ENCODE measurements at regions not wholly inside any gene's neighbourhood (a gene's known extent, or its start where the extent isn't known, plus 50 kb on each side); places are given as distances from the start of the nearest gene placed in this dataset.

- Histone ChIP-seq H3K9me3 (ENCODE audit: control extremely low read depth in 1 of 3, control insufficient read depth in 2 of 3, insufficient read depth in 1 of 3, low read length in 2 of 3) (peaks cover 0 to 3% (median 0%) of the 10 kb centered on the region in 3 donors), H3K4me1 (ENCODE audit: control insufficient read depth in 2 of 2, insufficient read depth in 2 of 2, low read length in 2 of 2) (peaks cover 0 to 4% of the 10 kb centered on the region in 2 donors), H3K27ac (ENCODE audit: low read length in 2 of 2) (no peak overlapping the region), H3K4me3 (ENCODE audit: control extremely low read depth in 1 of 5, extremely low read depth in 1 of 5, insufficient read depth in 1 of 5, low read depth in 2 of 5, low read length in 4 of 5) (no peak overlapping the region), H3K27me3 (replicated peaks in 1 of 4; ENCODE audit: control extremely low read depth in 1 of 4, control insufficient read depth in 3 of 4, insufficient read depth in 4 of 4, low read length in 3 of 4) (no peaks in the 10 kb centered on the region), H3K36me3 (replicated peaks in 1 of 2; ENCODE audit: control extremely low read depth in 1 of 2, control insufficient read depth in 1 of 2, extremely low read depth in 1 of 2, insufficient read depth in 2 of 2, low read length in 1 of 2) (no peaks in the 10 kb centered on the region), H4K20me1 (ENCODE audit: control insufficient read depth, insufficient read depth, low read length, poor library complexity, severe bottlenecking) (no peaks in the 10 kb centered on the region), H2AFZ (ENCODE audit: insufficient read depth, low read depth, low read length, poor library complexity, severe bottlenecking) (no peak overlapping the region), H3K9ac (ENCODE audit: low read length) (no peak overlapping the region), H3K4me2 (replicated peaks; ENCODE audit: low read depth, low read length, poor library complexity, severe bottlenecking) (no peak overlapping the region), H3K79me2 (ENCODE audit: control insufficient read depth, insufficient read depth, low read length) (no peaks in the 10 kb centered on the region)
- no peak overlapping the region for H3K27ac Mint-ChIP-seq
- WGBS (ENCODE audit: insufficient coverage): 100% methylated on average over 2 of the region's 4 CpGs
- DNase-seq: no peak
- H3K27me3 Mint-ChIP-seq: no peaks in the 10 kb centered on the region
- intact Hi-C loops (cut with micrococcal nuclease): no loop called here
- no peaks in the 10 kb centered on the region for H3K9me3 Mint-ChIP-seq (ENCODE audit: insufficient read depth)
- CTCF ChIA-PET: no interaction called here
- TF ChIP-seq EZH2 (IDR thresholded peaks at IDR 0.05; ENCODE audit: borderline replicate concordance, insufficient read depth, low read depth, low read length, poor library complexity, severe bottlenecking): no peak
- no peak for TF ChIP-seq CTCF (IDR thresholded peaks at IDR 0.05)
- POLR2A ChIA-PET: no interaction called here
- peaks cover 3% of the 10 kb centered on the region for H3K4me1 Mint-ChIP-seq
- no peak for ATAC-seq (ENCODE audit: low read depth)
- H3K4me3 Mint-ChIP-seq: no peak overlapping the region
Observed at GRCh38 chr2:11990576-11990975, 244.1 kb downstream of the LPIN1 start.

- no peak overlapping the region for H3K4me3 ChIP-seq (ENCODE audit: control extremely low read depth in 1 of 5, extremely low read depth in 1 of 5, insufficient read depth in 1 of 5, low read depth in 2 of 5, low read length in 4 of 5)
- CTCF ChIA-PET: no interaction called here
- no peaks in the 10 kb centered on the region for H3K79me2 ChIP-seq (ENCODE audit: control insufficient read depth, insufficient read depth, low read length)
- no peak overlapping the region for H3K27ac ChIP-seq (ENCODE audit: low read length in 2 of 2)
- Mint-ChIP-seq H3K27ac (no peak overlapping the region), H3K4me1 (peaks cover 10% of the 10 kb centered on the region), H3K9me3 (ENCODE audit: insufficient read depth) (no peaks in the 10 kb centered on the region), H3K27me3 (no peaks in the 10 kb centered on the region), H3K4me3 (no peak overlapping the region)
- no peak for DNase-seq
- TF ChIP-seq CTCF (IDR thresholded peaks at IDR 0.05): no peak
- no peak for TF ChIP-seq EZH2 (IDR thresholded peaks at IDR 0.05; ENCODE audit: borderline replicate concordance, insufficient read depth, low read depth, low read length, poor library complexity, severe bottlenecking)
- WGBS (ENCODE audit: insufficient coverage): 100% methylated on average over 1 of the region's 1 CpG
- peaks cover 6 to 19% of the 10 kb centered on the region in 2 donors for H3K4me1 ChIP-seq (ENCODE audit: control insufficient read depth in 2 of 2, insufficient read depth in 2 of 2, low read length in 2 of 2)
- no peaks in the 10 kb centered on the region for H3K36me3 ChIP-seq (replicated peaks in 1 of 2; ENCODE audit: control extremely low read depth in 1 of 2, control insufficient read depth in 1 of 2, extremely low read depth in 1 of 2, insufficient read depth in 2 of 2, low read length in 1 of 2)
- no peaks in the 10 kb centered on the region for H4K20me1 ChIP-seq (ENCODE audit: control insufficient read depth, insufficient read depth, low read length, poor library complexity, severe bottlenecking)
- ATAC-seq (ENCODE audit: low read depth): no peak
- no peaks in the 10 kb centered on the region for H3K27me3 ChIP-seq (replicated peaks in 1 of 4; ENCODE audit: control extremely low read depth in 1 of 4, control insufficient read depth in 3 of 4, insufficient read depth in 4 of 4, low read length in 3 of 4)
- H3K4me2 ChIP-seq (replicated peaks; ENCODE audit: low read depth, low read length, poor library complexity, severe bottlenecking): no peak overlapping the region
- H2AFZ ChIP-seq (ENCODE audit: insufficient read depth, low read depth, low read length, poor library complexity, severe bottlenecking): no peak overlapping the region
- intact Hi-C loops (cut with micrococcal nuclease): no loop called here
- POLR2A ChIA-PET: no interaction called here
- peaks cover 0 to 3% (median 0%) of the 10 kb centered on the region in 3 donors for H3K9me3 ChIP-seq (ENCODE audit: control extremely low read depth in 1 of 3, control insufficient read depth in 2 of 3, insufficient read depth in 1 of 3, low read length in 2 of 3)
- H3K9ac ChIP-seq (ENCODE audit: low read length): no peak overlapping the region
Observed at GRCh38 chr2:11993749-11994148, 247.3 kb downstream of the LPIN1 start.

All from B cell (primary cell).